GM23338 (cell line): ENCODE measurements at regions not wholly inside any gene's neighbourhood (a gene's known extent, or its start where the extent isn't known, plus 50 kb on each side); places are given as distances from the start of the nearest gene placed in this dataset.

ENCODE experiments used
- ATAC-seq: fragments of 200-7000 bp; cut with Tn5 transposase; 3 replicates; pipeline ENCODE4 v1.9.1; 2020
- DNase-seq: peaks from one replicate; pipeline ENCODE4 v3.0.0-alpha.2; 2015; ENCODE audit warnings: low spot score
- H2AFZ ChIP-seq: fragments of 200-600 bp; sonication (generic); 2 replicates; pipeline ENCODE4 v1.8.0; 2016; ENCODE audit warnings: antibody characterized with exemption, mild to moderate bottlenecking, moderate library complexity
- H3F3A ChIP-seq: fragments of 200-600 bp; sonication (generic); replicated peaks from 2 replicates; pipeline ENCODE4 v1.8.0; 2017; ENCODE audit warnings: antibody characterized with exemption, mixed run types, low read depth
- H3K27ac ChIP-seq: fragments of 200-600 bp; sonication (generic); 2 replicates; pipeline ENCODE4 v1.6.1; 2016; ENCODE audit warnings: low read depth
- H3K27me3 ChIP-seq: fragments of 200-600 bp; sonication (generic); 2 replicates; pipeline ENCODE4 v1.8.0; 2016; ENCODE audit warnings: mild to moderate bottlenecking, mixed run types, moderate library complexity; ENCODE audit not compliant: insufficient read depth
- H3K36me3 ChIP-seq: fragments of 200-600 bp; sonication (generic); 2 replicates; pipeline ENCODE4 v1.8.0; 2016; ENCODE audit warnings: mild to moderate bottlenecking; ENCODE audit not compliant: insufficient read depth
- H3K4me1 ChIP-seq: fragments of 200-600 bp; sonication (generic); 2 replicates; pipeline ENCODE4 v1.8.0; 2016; ENCODE audit warnings: mild to moderate bottlenecking, moderate library complexity; ENCODE audit not compliant: insufficient read depth
- H3K4me2 ChIP-seq: fragments of 200-600 bp; sonication (generic); 2 replicates; pipeline ENCODE4 v1.7.1; 2017; ENCODE audit warnings: mixed run types
- H3K4me3 ChIP-seq: fragments of 200-600 bp; sonication (generic); 2 replicates; pipeline ENCODE4 v1.6.1; 2016; ENCODE audit warnings: mixed run types
- H3K79me2 ChIP-seq: fragments of 200-600 bp; sonication (generic); replicated peaks from 2 replicates; pipeline ENCODE4 v1.8.0; 2017; ENCODE audit warnings: mild to moderate bottlenecking; ENCODE audit not compliant: insufficient read depth
- H3K9me2 ChIP-seq: fragments of 200-600 bp; sonication (generic); 2 replicates; pipeline ENCODE4 v1.8.0; 2017; ENCODE audit not compliant: insufficient read depth
- H4K20me1 ChIP-seq: fragments of 200-600 bp; sonication (generic); replicated peaks from 2 replicates; pipeline ENCODE4 v1.8.0; 2017; ENCODE audit warnings: mild to moderate bottlenecking; ENCODE audit not compliant: insufficient read depth
- H3K27ac Mint-ChIP-seq: 2 replicates; pipeline ENCODE4 v1.8.0; 2020; ENCODE audit warnings: inconsistent platforms, mild to moderate bottlenecking, moderate library complexity, mixed read lengths
- H3K27me3 Mint-ChIP-seq: 3 replicates; pipeline ENCODE4 v1.8.0; 2022; ENCODE audit warnings: low read depth, mild to moderate bottlenecking, moderate library complexity, mixed read lengths, inconsistent platforms; ENCODE audit not compliant: insufficient read depth, poor library complexity
- H3K36me3 Mint-ChIP-seq: 3 replicates; pipeline ENCODE4 v1.8.0; 2021; ENCODE audit warnings: low read depth, mild to moderate bottlenecking, inconsistent platforms, moderate library complexity, mixed read lengths
- H3K4me1 Mint-ChIP-seq: 3 replicates; pipeline ENCODE4 v1.8.0; 2020; ENCODE audit warnings: mild to moderate bottlenecking, inconsistent platforms, mixed read lengths
- H3K4me3 Mint-ChIP-seq: 3 replicates; pipeline ENCODE4 v1.8.0; 2021; ENCODE audit warnings: moderate library complexity, mild to moderate bottlenecking, inconsistent platforms, mixed read lengths
- H3K9me3 Mint-ChIP-seq: 3 replicates; pipeline ENCODE4 v1.8.0; 2020; ENCODE audit warnings: moderate library complexity, mild to moderate bottlenecking, inconsistent platforms, mixed read lengths
- CREB1 ChIP-seq: fragments of 250-450 bp; sonication (Bioruptor Pico); IDR thresholded peaks from 2 replicates; pipeline ENCODE4 v1.5.0; 2020; ENCODE audit warnings: low read depth, mild to moderate bottlenecking, moderate library complexity
- EZH2 ChIP-seq: fragments of 200-600 bp; sonication (generic); IDR thresholded peaks from one replicate; pipeline ENCODE4 v1.8.0; 2017; ENCODE audit warnings: antibody characterized with exemption, mild to moderate bottlenecking, low read depth; ENCODE audit not compliant: unreplicated experiment
- EZH2phosphoT487 ChIP-seq: fragments of 200-600 bp; sonication (generic); IDR thresholded peaks from one replicate; pipeline ENCODE4 v1.8.1; 2018; ENCODE audit warnings: antibody characterized with exemption; ENCODE audit not compliant: unreplicated experiment
- JUNB ChIP-seq: IDR thresholded peaks from one replicate; pipeline ENCODE4 v1.6.1; 2016; ENCODE audit warnings: antibody characterized with exemption; ENCODE audit not compliant: unreplicated experiment
- NANOG ChIP-seq: IDR thresholded peaks from 2 replicates; pipeline ENCODE4 v1.6.1; 2016; ENCODE audit warnings: antibody characterized with exemption, borderline replicate concordance
- POLR2AphosphoS5 ChIP-seq: IDR thresholded peaks from 2 replicates; pipeline ENCODE4 v1.6.1; 2016; ENCODE audit warnings: antibody characterized with exemption, low read depth
- STAT1 ChIP-seq: IDR thresholded peaks from one replicate; pipeline ENCODE4 v1.6.1; 2016; ENCODE audit warnings: antibody characterized with exemption; ENCODE audit not compliant: unreplicated experiment
- ZNF114 ChIP-seq: fragments of 250-450 bp; sonication (Bioruptor Pico); IDR thresholded peaks from 2 replicates; pipeline ENCODE4 v1.5.0; 2020; ENCODE audit warnings: mild to moderate bottlenecking, moderate library complexity
- ZNF331 ChIP-seq: fragments of 250-450 bp; sonication (Bioruptor Pico); IDR thresholded peaks from 2 replicates; pipeline ENCODE4 v1.5.0; 2020; ENCODE audit warnings: low read depth, mild to moderate bottlenecking, moderate library complexity
- TF ChIP-seq, protein P1 (sequence below): IDR thresholded peaks from 2 replicates; pipeline ENCODE4 v1.6.1; 2016; ENCODE audit warnings: antibody characterized with exemption
- TF ChIP-seq, protein P2 (sequence below), 2 experiments: fragments of 200-600 bp in 1 of 2; sonication (generic) in 1 of 2; conservative IDR thresholded peaks; 2 replicates each; pipeline versions ENCODE4 v1.5.1 to v1.6.1; 2016 to 2017; ENCODE audit warnings: antibody characterized with exemption in 2 of 2, low read depth in 2 of 2, mild to moderate bottlenecking in 2 of 2, moderate library complexity in 1 of 2
- TF ChIP-seq, protein P3 (sequence below): fragments of 250-450 bp; sonication (Bioruptor Pico); IDR thresholded peaks from 2 replicates; pipeline ENCODE4 v1.5.0; 2020; ENCODE audit warnings: mild to moderate bottlenecking, moderate library complexity
- TF ChIP-seq, protein P4 (sequence below): IDR thresholded peaks from one replicate; pipeline ENCODE4 v1.6.1; 2018; ENCODE audit warnings: antibody characterized with exemption; ENCODE audit not compliant: unreplicated experiment

DNA sequence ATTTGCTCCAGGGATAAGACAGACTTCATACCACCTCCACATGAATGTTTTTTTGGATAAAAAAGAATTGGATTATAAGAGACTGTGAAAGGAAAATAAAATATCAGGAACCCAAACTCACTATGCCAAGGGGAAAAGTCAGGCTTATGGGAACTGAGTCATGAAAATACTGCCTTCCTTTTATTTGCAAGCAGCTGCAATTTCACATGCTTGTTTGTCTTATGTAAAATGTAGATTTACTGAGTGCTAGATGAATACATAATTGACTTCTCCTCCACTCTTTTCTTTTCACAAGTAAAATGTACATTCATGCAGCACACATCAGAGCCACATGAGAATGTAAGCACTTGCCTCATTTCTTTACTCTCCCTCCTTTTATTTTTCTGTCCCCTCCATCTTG, 940.8 kb upstream of the MBL2 start:
- no peak overlapping the region for H3K4me3 ChIP-seq
- no peaks in the 10 kb centered on the region for H3K36me3 ChIP-seq
- no peak overlapping the region for H3K4me2 ChIP-seq
- no peak for ATAC-seq
- H3K9me2 ChIP-seq, result no peaks in the 10 kb centered on the region
- H3K36me3 Mint-ChIP-seq, result peaks cover 3% of the 10 kb centered on the region; the same call in 1 of the 3 replicates
- H3K4me1 ChIP-seq, result no peaks in the 10 kb centered on the region
- no peaks in the 10 kb centered on the region for H3K27me3 ChIP-seq
- peak overlapping the region; percentile 12; the same call in 1 of the 2 replicates for H2AFZ ChIP-seq
- H3K27ac Mint-ChIP-seq, result no peak overlapping the region
- H3K4me1 Mint-ChIP-seq, result peaks cover 3% of the 10 kb centered on the region; the same call in 1 of the 3 replicates
- no peak overlapping the region for H3K27ac ChIP-seq
- no peaks in the 10 kb centered on the region for H3F3A ChIP-seq
- H3K79me2 ChIP-seq, result no peaks in the 10 kb centered on the region
- H3K4me3 Mint-ChIP-seq, result no peak overlapping the region
- DNase-seq, result no peak
- peaks cover 11% of the 10 kb centered on the region for H3K9me3 Mint-ChIP-seq
- TF ChIP-seq POLR2AphosphoS5 (no peak), EZH2 (no peak), EZH2phosphoT487 (no peak), ZNF331 (CRISPR knock-in tag) (no peak), ZNF114 (no peak), NANOG (no peak), JUNB (no peak), CREB1 (no peak), STAT1 (no peak)
- TF ChIP-seq, protein P1, sequence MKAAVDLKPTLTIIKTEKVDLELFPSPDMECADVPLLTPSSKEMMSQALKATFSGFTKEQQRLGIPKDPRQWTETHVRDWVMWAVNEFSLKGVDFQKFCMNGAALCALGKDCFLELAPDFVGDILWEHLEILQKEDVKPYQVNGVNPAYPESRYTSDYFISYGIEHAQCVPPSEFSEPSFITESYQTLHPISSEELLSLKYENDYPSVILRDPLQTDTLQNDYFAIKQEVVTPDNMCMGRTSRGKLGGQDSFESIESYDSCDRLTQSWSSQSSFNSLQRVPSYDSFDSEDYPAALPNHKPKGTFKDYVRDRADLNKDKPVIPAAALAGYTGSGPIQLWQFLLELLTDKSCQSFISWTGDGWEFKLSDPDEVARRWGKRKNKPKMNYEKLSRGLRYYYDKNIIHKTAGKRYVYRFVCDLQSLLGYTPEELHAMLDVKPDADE, result no peak
- TF ChIP-seq, protein P2, sequence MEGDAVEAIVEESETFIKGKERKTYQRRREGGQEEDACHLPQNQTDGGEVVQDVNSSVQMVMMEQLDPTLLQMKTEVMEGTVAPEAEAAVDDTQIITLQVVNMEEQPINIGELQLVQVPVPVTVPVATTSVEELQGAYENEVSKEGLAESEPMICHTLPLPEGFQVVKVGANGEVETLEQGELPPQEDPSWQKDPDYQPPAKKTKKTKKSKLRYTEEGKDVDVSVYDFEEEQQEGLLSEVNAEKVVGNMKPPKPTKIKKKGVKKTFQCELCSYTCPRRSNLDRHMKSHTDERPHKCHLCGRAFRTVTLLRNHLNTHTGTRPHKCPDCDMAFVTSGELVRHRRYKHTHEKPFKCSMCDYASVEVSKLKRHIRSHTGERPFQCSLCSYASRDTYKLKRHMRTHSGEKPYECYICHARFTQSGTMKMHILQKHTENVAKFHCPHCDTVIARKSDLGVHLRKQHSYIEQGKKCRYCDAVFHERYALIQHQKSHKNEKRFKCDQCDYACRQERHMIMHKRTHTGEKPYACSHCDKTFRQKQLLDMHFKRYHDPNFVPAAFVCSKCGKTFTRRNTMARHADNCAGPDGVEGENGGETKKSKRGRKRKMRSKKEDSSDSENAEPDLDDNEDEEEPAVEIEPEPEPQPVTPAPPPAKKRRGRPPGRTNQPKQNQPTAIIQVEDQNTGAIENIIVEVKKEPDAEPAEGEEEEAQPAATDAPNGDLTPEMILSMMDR (conservative IDR thresholded peaks at IDR 0.05; ENCODE audit: low read depth in 2 of 2), result no peak
- TF ChIP-seq, protein P3, sequence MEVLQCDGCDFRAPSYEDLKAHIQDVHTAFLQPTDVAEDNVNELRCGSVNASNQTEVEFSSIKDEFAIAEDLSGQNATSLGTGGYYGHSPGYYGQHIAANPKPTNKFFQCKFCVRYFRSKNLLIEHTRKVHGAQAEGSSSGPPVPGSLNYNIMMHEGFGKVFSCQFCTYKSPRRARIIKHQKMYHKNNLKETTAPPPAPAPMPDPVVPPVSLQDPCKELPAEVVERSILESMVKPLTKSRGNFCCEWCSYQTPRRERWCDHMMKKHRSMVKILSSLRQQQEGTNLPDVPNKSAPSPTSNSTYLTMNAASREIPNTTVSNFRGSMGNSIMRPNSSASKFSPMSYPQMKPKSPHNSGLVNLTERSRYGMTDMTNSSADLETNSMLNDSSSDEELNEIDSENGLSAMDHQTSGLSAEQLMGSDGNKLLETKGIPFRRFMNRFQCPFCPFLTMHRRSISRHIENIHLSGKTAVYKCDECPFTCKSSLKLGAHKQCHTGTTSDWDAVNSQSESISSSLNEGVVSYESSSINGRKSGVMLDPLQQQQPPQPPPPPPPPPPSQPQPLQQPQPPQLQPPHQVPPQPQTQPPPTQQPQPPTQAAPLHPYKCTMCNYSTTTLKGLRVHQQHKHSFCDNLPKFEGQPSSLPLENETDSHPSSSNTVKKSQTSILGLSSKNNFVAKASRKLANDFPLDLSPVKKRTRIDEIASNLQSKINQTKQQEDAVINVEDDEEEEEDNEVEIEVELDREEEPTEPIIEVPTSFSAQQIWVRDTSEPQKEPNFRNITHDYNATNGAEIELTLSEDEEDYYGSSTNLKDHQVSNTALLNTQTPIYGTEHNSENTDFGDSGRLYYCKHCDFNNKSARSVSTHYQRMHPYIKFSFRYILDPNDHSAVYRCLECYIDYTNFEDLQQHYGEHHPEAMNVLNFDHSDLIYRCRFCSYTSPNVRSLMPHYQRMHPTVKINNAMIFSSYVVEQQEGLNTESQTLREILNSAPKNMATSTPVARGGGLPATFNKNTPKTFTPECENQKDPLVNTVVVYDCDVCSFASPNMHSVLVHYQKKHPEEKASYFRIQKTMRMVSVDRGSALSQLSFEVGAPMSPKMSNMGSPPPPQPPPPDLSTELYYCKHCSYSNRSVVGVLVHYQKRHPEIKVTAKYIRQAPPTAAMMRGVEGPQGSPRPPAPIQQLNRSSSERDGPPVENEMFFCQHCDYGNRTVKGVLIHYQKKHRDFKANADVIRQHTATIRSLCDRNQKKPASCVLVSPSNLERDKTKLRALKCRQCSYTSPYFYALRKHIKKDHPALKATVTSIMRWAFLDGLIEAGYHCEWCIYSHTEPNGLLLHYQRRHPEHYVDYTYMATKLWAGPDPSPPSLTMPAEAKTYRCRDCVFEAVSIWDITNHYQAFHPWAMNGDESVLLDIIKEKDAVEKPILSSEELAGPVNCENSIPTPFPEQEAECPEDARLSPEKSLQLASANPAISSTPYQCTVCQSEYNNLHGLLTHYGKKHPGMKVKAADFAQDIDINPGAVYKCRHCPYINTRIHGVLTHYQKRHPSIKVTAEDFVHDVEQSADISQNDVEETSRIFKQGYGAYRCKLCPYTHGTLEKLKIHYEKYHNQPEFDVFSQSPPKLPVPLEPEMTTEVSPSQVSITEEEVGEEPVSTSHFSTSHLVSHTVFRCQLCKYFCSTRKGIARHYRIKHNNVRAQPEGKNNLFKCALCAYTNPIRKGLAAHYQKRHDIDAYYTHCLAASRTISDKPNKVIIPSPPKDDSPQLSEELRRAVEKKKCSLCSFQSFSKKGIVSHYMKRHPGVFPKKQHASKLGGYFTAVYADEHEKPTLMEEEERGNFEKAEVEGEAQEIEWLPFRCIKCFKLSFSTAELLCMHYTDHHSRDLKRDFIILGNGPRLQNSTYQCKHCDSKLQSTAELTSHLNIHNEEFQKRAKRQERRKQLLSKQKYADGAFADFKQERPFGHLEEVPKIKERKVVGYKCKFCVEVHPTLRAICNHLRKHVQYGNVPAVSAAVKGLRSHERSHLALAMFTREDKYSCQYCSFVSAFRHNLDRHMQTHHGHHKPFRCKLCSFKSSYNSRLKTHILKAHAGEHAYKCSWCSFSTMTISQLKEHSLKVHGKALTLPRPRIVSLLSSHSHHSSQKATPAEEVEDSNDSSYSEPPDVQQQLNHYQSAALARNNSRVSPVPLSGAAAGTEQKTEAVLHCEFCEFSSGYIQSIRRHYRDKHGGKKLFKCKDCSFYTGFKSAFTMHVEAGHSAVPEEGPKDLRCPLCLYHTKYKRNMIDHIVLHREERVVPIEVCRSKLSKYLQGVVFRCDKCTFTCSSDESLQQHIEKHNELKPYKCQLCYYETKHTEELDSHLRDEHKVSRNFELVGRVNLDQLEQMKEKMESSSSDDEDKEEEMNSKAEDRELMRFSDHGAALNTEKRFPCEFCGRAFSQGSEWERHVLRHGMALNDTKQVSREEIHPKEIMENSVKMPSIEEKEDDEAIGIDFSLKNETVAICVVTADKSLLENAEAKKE (CRISPR knock-in tag), result no peak
- TF ChIP-seq, protein P4, sequence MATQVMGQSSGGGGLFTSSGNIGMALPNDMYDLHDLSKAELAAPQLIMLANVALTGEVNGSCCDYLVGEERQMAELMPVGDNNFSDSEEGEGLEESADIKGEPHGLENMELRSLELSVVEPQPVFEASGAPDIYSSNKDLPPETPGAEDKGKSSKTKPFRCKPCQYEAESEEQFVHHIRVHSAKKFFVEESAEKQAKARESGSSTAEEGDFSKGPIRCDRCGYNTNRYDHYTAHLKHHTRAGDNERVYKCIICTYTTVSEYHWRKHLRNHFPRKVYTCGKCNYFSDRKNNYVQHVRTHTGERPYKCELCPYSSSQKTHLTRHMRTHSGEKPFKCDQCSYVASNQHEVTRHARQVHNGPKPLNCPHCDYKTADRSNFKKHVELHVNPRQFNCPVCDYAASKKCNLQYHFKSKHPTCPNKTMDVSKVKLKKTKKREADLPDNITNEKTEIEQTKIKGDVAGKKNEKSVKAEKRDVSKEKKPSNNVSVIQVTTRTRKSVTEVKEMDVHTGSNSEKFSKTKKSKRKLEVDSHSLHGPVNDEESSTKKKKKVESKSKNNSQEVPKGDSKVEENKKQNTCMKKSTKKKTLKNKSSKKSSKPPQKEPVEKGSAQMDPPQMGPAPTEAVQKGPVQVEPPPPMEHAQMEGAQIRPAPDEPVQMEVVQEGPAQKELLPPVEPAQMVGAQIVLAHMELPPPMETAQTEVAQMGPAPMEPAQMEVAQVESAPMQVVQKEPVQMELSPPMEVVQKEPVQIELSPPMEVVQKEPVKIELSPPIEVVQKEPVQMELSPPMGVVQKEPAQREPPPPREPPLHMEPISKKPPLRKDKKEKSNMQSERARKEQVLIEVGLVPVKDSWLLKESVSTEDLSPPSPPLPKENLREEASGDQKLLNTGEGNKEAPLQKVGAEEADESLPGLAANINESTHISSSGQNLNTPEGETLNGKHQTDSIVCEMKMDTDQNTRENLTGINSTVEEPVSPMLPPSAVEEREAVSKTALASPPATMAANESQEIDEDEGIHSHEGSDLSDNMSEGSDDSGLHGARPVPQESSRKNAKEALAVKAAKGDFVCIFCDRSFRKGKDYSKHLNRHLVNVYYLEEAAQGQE, result no peak
- H4K20me1 ChIP-seq, result no peaks in the 10 kb centered on the region
- H3K27me3 Mint-ChIP-seq, result no peaks in the 10 kb centered on the region
